ENCODE measurements at regions not wholly inside any gene's neighbourhood (a gene's known extent, or its start where the extent isn't known, plus 50 kb on each side); places are given as distances from the start of the nearest gene placed in this dataset.

- no peak for DNase-seq
Measured at GRCh38 chr9:551986-552929, 289.2 kb upstream of the DMRT1 start.

GRCh38 chr9:555493-555892, 286.0 kb upstream of the DMRT1 start:
- no peak for DNase-seq

DNA sequence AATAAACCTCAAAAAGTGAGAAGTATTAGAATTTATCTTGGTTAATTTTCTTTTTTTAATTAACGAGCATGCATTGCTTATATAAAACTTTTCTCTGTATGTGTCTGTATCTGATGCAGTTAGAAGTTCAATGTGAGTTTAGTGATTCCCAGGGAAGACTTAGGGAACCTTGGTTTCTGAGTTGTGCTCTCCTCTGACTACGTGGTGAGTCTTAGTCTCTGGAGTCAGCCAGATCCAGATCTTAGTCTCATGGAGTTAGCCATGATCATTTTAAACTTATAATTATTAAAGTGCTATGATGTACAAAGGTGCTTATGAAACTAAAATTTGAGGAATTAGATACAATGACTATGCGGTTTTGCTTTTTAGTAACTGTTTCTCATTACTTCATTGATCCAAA, 285.3 kb upstream of the DMRT1 start:
- no peak for DNase-seq

GRCh38 chr9:556675-557074, 284.8 kb upstream of the DMRT1 start:
- DNase-seq = no peak

DNA sequence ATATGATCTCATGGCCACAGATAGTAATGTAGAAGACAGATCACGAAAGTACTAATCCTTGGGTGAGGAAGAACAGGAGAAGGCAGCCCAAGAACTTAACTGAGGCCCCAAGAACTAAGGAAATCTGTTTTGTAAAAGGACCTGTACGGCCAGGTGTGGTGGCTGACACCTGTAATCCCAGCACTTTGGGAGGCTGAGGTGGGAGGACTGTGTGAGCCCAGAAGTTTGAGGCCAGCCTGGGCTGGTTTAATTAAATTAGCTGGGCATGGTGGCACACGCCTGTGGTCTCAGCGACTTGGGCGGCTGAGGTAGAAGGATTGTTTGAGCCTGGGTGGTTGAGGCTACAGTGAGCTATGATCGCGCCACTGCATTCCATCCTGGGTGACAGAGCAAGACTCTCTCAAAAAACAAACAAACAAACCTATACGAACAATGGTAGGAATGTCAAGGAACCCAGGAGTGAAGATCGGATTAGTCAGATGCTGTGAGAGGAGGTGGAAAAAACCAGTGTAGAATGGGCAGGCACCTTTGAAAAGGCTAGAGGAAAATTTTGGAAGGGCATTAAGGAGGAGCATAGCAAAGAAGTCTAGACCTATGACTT, 283.8 kb upstream of the DMRT1 start:
- DNase-seq = no peak

DNA sequence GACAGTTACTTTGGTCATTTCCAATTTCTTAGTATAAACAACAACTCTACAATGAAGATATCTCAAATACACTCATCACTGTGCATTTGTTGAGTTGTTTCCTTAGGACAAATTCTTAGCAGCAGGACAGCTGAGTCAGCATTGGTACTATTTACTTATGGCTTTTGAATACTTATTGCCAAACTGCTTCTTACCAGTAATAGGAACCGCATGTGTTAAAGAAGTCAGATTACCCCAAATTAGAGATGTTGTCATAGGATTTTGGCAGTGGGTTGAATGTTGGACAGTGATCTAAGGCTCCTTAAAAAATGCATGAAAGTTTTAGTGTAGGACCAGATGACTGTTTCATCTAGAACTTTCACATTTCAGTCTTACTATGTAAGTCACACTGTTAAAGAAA, 280.1 kb upstream of the DMRT1 start:
- no peak for DNase-seq

DNA sequence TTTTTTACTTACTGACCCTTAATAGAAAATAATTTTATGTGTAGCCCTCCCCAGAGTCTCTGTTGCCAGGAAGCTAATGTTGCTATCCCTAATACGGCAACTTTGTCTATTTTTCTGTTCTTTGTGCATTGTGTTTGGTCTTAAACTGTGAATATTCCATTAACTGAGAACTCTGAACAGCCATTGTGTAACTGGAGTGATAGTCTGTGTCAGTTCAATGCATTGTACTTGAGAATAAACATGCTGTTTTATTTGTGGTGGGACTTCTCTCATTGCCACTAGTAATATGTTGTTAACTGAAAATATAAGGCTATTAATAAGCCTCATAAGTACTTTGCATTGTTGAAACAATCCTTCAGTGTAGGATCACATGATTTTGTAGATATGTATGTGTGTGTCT, 278.3 kb upstream of the DMRT1 start:
- no peak for DNase-seq

GRCh38 chr9:565528-565927, 276.0 kb upstream of the DMRT1 start:
- no peak for DNase-seq

- DNase-seq = no peak
Measured at GRCh38 chr9:567128-567746, 274.3 kb upstream of the DMRT1 start.

GRCh38 chr9:567747-568305, 273.7 kb upstream of the DMRT1 start:
- no peak for DNase-seq

- DNase-seq = no peak
Measured at GRCh38 chr9:569296-569695, 272.2 kb upstream of the DMRT1 start.

DNA sequence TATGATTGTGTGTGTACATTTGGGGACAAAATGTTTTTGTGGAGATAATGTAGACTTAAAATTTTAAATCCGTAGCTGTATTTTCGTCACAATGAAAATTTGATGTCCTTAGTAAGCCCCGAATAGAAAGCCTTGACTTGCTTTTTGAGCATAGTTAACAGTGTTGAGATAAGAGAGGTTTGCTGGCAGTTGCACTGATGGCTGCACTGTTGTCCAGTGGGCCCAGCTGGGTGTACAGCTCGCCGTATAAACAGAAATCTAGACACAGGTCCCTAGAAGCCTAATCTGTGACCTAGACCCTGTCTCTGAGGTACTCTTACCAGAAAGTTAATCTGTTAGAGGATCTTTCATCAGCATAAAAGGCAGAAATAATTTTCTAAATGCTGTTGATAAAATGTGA, 271.3 kb upstream of the DMRT1 start:
- DNase-seq = no peak

- no peak for DNase-seq
Measured at GRCh38 chr9:571066-571465, 270.4 kb upstream of the DMRT1 start.

DNA sequence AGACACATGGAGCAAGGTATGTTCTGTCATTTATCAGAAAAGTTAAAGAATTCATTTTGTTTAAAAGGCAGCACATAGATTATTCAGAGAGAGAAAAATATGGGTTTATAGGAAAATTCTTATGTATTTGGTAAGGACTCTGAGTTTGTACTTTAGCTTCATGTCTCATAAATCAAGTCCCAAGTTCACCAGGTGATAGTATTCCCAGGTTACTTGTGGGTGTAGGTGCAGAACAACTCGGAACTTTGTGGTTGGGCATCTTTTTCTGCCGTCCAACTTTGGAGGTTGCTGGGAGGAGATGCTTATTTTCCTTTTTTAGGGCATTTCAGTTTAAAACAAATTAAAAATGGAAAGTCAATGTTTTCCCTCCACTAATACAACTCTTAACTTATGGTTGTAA, 269.8 kb upstream of the DMRT1 start:
- DNase-seq = no peak

DNA sequence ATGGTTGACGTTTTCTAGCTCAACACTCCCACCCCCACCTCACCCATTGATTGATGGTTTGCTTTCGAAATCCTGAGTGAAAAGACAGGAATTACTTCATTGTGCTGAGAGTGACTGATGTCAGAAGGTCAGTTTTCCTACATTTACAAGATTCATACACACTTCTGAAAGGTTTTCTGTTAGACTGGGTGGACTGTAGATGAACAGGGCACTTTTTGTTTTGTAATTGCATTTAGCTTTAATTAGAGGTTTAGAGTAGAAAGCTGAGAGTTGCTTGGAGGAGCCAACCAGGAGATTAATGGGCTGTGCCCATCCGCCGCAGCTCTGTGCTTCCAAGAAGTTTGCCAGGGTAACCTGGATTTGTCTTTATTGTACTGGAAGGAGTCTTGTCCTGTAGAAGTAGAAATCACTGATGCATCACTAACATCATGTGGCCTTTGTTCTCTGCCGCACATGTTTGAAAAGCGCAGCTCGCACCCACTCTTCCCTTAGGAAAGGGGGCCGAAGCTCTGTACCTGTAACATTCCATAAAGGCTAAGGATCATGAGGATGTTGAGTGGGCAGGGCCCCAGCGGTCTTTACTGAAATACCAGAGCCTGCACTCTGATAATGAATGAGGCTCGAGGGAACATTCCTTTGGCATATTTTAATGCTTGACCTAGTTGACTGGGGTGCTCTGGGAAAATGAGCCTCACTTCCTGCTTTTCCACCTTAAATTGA, 267.6 kb upstream of the DMRT1 start:
- DNase-seq = no peak

DNA sequence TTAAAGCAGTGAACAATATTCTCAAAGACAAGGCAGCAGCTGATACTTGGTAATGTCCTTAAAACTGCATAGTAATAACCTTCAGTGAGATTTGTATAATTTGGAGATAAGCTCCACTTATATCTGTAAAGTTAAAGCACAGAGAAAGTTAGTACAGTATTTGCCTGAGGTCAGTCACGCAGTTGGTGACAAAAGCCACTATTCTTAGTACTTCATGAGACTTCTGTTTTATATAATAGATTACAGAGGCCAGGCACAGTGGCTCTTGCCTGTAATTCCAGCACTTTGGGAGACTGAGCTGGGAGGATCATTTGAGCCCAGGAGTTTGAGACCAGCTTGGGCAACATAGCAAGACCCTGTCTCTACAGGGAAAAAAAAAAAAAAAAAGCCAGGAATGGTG, 266.4 kb upstream of the DMRT1 start:
- DNase-seq = no peak

DNA sequence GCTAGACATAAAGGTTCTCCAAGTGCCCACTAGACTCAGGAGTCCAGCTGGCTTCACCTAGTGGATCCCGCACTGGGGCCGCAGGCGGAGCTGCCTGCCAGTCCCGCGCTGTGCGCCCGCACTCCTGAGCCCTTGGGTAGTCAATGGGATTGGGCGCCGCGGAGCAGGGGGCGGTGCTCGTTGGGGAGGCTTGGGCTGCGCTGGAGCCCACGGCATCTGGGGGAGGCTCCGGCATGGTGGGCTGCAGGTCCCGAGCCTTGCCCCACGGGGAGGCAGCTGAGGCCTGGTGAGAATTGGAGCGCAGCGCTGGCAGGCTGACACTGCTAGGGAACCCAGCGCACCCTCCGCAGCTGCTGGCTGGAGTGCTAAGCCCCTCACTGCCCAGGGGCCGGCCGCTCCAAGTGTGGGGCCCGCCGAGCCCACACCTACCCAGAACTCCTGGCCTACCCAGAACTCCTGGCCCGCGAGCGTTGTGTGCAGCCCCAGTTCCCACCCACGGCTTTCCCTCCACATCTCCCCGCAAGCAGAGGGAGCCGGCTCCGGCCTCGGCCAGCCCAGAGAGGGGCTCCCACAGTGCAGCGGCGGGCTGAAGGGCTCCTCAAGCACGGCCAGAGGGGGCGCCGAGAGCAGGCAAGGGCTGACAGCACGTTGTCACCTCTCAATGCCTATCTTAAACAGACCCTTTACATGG, 260.7 kb upstream of the DMRT1 start:
- DNase-seq = no peak

DNA sequence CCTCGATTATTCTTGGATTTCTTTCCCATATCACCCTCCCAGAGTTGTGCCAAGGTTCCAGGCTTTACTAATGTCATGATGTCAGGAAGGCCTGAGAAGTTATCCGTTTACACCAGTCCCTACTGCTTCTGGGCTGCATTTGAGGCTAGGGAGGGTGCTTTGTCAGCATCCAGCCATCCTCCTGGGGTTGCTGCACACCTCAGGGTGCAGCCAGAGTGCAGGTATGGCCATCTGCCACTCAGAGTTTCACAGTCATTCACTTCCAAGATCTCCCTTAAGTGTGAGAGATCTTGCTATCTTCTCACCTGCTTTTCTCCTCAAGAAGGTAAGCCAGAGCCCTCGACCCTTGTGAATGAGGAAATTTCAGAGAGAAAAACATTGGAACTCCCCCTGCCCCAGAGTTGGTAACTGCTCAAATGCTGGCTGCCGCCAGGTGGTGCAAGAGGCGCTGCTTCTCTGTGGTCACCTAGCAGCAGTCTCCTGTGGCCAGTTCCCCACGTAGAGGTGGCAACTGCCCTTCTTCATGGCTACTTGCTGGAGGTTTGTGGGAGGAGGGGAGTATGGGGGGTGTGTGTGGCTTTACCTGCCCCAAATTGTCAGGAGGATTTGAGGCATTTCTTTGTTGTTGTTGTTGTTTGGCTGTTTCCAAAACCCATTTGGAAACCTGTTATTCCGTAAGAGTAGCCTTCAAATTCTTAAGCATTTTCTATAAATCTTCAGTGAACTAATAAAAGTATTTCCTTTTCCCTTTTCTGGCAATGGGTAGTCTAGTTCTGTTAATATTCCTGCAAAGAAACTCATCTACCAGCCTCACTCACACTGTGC, 259.6 kb upstream of the DMRT1 start:
- DNase-seq = no peak

DNA sequence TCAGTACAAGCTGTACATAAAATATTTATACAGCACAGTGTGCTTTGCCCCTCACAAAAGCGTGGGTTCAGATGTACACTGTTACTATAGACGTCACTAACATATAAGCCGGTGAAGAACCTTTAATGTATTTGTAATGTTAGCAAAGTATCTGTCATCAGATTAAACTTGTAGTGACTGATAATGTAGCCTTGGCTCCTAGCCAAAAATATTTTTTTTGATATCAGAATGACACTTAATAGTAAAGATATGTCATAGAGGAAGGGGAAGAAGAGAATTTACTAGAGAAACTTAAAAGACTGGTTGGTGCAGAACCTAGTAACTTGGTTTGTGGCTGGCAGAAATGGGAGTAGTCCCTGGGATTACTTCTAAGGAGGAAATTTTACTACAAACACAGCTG, 258.7 kb upstream of the DMRT1 start:
- no peak for DNase-seq

GRCh38 chr9:587527-587926, 254.0 kb upstream of the DMRT1 start:
- DNase-seq = no peak

GRCh38 chr9:588981-589380, 252.5 kb upstream of the DMRT1 start:
- no peak for DNase-seq

GRCh38 chr9:589723-590122, 251.8 kb upstream of the DMRT1 start:
- no peak for DNase-seq

Data from NCI-H2107 (cell line).